Smooth muscle cell (in vitro differentiated cells): ENCODE measurements at regions not wholly inside any gene's neighbourhood (a gene's known extent, or its start where the extent isn't known, plus 50 kb on each side); places are given as distances from the start of the nearest gene placed in this dataset.
"Not testable (repeated sequence)": the region's sequence is repeated elsewhere in the genome, so short reads cannot be mapped to it uniquely, and the experiment has no call there.

Source experiments
- DNase-seq: peaks from one replicate; lab custom pipeline; 2025; ENCODE audit not compliant: unreplicated experiment; lab: John Stamatoyannopoulos, UW
- H2AFZ ChIP-seq: fragments of 200-600 bp; sonication (generic); 2 replicates; pipeline ENCODE4 v1.6.0; 2016; ENCODE audit warnings: antibody characterized with exemption, low read depth, mild to moderate bottlenecking
- H3F3A ChIP-seq: fragments of 200-600 bp; sonication (generic); 2 replicates; pipeline ENCODE4 v1.6.0; 2017; ENCODE audit warnings: antibody characterized with exemption, low read depth
- H3K27ac ChIP-seq: fragments of 200-600 bp; sonication (generic); 2 replicates; pipeline ENCODE4 v1.5.1; 2016; ENCODE audit warnings: low read depth, mild to moderate bottlenecking
- H3K27me3 ChIP-seq: fragments of 200-600 bp; sonication (generic); 2 replicates; pipeline ENCODE4 v1.6.1; 2016; ENCODE audit warnings: low read depth, mild to moderate bottlenecking
- H3K36me3 ChIP-seq: fragments of 200-600 bp; sonication (generic); 2 replicates; pipeline ENCODE4 v1.5.1; 2016; ENCODE audit warnings: low read depth
- H3K4me1 ChIP-seq: fragments of 200-600 bp; sonication (generic); 2 replicates; pipeline ENCODE4 v1.5.1; 2016; ENCODE audit warnings: low read depth
- H3K4me2 ChIP-seq: fragments of 200-600 bp; sonication (generic); 2 replicates; pipeline ENCODE4 v1.6.0; 2016; ENCODE audit warnings: mild to moderate bottlenecking
- H3K4me3 ChIP-seq: fragments of 200-600 bp; sonication (generic); 2 replicates; pipeline ENCODE4 v1.5.1; 2016; ENCODE audit warnings: mild to moderate bottlenecking
- H3K79me2 ChIP-seq: fragments of 200-600 bp; sonication (generic); 2 replicates; pipeline ENCODE4 v1.6.0; 2016; ENCODE audit warnings: low read depth, mild to moderate bottlenecking
- H3K9ac ChIP-seq: fragments of 200-600 bp; sonication (generic); 2 replicates; pipeline ENCODE4 v1.6.0; 2016; ENCODE audit warnings: low read depth
- H3K9me3 ChIP-seq: fragments of 200-600 bp; sonication (generic); replicated peaks from 2 replicates; pipeline ENCODE4 v1.5.1; 2016; ENCODE audit warnings: low read depth
- H4K20me1 ChIP-seq: fragments of 200-600 bp; sonication (generic); 2 replicates; pipeline ENCODE4 v1.6.0; 2016; ENCODE audit warnings: low read depth
- WGBS: methylation state at CpG from one replicate; pipeline ENCODE4 v1.1.7; 2016; ENCODE audit warnings: low lambda C conversion rate; 5-methylcytosine and 5-hydroxymethylcytosine counted together
- TF ChIP-seq, protein P1 (sequence below): fragments of 200-600 bp; sonication (generic); IDR thresholded peaks from 2 replicates; pipeline ENCODE4 v1.5.1; 2017; ENCODE audit warnings: borderline replicate concordance, mild to moderate bottlenecking, antibody characterized with exemption; ENCODE audit not compliant: insufficient read depth, poor library complexity, severe bottlenecking

DNA sequence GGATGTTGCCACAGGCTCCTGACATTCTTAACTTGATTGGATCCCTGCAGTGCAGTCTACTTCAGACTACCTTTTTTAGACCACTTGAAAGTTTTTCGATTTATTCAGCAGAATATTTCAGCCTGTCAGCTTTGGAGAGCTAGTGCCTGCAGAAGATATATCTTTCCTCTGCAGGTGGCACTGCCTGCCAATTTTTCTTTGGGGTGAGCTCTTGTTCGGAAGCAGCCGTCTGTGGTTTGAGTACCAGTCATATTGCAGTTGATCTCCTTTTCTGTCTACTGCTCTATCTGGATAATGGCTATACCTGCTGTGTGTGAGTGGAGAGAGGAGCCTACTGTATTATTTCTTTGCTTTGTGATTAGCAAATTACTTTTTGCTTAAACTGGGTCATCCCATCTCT lies 1486.9 kb downstream of the KHDRBS2 start:
- not testable (repeated sequence) for H4K20me1 ChIP-seq, H3K4me3 ChIP-seq, H3K27ac ChIP-seq, H2AFZ ChIP-seq, H3K79me2 ChIP-seq, H3K27me3 ChIP-seq, H3K4me1 ChIP-seq, H3K9ac ChIP-seq, H3K4me2 ChIP-seq, H3F3A ChIP-seq, H3K36me3 ChIP-seq, H3K9me3 ChIP-seq, DNase-seq
- TF ChIP-seq, protein P1, sequence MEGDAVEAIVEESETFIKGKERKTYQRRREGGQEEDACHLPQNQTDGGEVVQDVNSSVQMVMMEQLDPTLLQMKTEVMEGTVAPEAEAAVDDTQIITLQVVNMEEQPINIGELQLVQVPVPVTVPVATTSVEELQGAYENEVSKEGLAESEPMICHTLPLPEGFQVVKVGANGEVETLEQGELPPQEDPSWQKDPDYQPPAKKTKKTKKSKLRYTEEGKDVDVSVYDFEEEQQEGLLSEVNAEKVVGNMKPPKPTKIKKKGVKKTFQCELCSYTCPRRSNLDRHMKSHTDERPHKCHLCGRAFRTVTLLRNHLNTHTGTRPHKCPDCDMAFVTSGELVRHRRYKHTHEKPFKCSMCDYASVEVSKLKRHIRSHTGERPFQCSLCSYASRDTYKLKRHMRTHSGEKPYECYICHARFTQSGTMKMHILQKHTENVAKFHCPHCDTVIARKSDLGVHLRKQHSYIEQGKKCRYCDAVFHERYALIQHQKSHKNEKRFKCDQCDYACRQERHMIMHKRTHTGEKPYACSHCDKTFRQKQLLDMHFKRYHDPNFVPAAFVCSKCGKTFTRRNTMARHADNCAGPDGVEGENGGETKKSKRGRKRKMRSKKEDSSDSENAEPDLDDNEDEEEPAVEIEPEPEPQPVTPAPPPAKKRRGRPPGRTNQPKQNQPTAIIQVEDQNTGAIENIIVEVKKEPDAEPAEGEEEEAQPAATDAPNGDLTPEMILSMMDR = peak; percentile 6
- WGBS = 60% methylated on average over 3 of the region's 3 CpGs

DNA sequence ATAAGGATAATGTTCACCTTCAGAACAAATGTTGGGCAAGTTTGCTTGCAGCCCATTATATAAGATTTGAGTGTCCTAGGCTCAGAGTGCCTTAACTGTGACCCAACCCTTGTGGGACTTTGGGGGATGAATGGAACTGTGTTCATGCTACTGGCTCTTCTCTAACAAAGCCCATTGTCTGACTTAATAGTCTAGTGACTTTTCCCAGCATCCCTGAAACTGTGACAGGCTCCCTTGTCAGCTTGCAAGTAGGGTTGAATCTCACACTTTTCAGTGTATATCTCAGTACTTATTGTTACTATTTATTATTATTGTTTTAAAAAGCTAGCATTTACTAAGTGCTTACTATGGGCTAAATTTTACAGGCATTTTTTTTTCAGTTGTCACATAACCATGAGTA lies 1488.2 kb downstream of the KHDRBS2 start:
- not testable (repeated sequence) for H3F3A ChIP-seq, H3K36me3 ChIP-seq, H3K4me1 ChIP-seq, H3K4me2 ChIP-seq, H3K27me3 ChIP-seq, H3K79me2 ChIP-seq, H4K20me1 ChIP-seq, H3K9ac ChIP-seq, H3K9me3 ChIP-seq, H2AFZ ChIP-seq, DNase-seq, H3K4me3 ChIP-seq, H3K27ac ChIP-seq

DNA sequence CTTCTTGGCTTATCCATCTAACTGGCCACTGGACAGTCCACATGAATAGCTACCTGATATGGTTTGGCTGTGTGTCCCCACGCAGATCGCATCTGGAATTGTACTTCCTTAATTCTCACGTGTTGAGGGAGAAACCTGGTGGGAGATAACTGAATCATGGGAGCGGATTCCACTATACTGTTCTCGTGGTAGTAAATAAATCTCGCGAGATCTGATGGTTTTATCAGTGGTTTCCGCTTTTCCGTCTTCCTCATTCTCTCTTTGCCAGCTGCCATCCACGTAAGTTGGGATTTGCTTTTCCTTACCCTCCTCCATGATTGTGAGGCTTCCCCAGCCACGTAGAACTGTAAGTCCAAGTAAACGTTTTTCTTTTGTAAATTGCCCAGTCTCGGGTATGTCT lies 1496.4 kb downstream of the KHDRBS2 start:
- H3K79me2 ChIP-seq, H3K27me3 ChIP-seq, H3F3A ChIP-seq, H4K20me1 ChIP-seq, H2AFZ ChIP-seq, DNase-seq, H3K4me2 ChIP-seq, H3K27ac ChIP-seq, H3K4me1 ChIP-seq, H3K4me3 ChIP-seq, H3K9ac ChIP-seq, H3K9me3 ChIP-seq, H3K36me3 ChIP-seq: not testable (repeated sequence)
- 95% methylated on average over 13 of the region's 13 CpGs for WGBS

DNA sequence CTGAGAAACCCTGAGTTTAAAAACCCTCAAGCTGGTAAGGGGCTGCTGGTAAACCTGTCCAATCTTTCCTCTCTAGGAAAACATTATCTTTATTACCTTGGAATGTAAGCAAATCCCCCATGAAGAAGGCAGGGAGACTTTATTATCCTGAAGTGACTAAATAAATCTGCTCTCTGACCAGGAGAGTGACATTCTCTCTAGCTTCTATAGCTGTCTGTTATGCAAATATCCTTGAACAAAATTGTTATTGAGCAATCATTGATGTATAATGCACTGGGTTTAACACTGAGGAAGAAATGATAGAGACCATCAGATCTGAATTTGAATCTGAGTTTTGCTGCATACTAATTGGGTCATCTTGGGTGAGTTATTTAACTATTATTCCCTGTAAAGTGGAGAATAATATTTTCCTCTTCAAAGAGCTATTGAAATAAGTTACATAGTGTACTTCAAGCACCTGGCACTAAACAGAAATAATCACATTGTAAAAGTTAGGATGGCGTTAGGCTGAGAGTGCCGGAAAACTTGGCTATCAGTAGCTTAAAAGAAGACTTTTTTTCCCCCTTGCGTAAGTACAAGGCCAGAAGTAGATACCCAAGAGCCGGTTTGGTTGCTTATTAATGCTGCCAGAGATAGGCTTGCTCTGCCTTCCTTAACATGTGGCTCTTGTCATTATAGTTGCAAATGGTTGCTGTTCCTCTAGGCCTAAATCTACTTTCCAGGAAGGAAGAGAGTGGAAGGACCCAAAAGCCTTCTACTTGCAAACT lies 1503.1 kb downstream of the KHDRBS2 start:
- not testable (repeated sequence) for H3K27me3 ChIP-seq, H3K4me2 ChIP-seq, H3K79me2 ChIP-seq, H3K4me3 ChIP-seq, DNase-seq, H3K4me1 ChIP-seq, H3K9me3 ChIP-seq, H3K36me3 ChIP-seq, H3K9ac ChIP-seq, H2AFZ ChIP-seq, H3K27ac ChIP-seq, H4K20me1 ChIP-seq, H3F3A ChIP-seq
- WGBS = 56% methylated on average over 4 of the region's 4 CpGs

DNA sequence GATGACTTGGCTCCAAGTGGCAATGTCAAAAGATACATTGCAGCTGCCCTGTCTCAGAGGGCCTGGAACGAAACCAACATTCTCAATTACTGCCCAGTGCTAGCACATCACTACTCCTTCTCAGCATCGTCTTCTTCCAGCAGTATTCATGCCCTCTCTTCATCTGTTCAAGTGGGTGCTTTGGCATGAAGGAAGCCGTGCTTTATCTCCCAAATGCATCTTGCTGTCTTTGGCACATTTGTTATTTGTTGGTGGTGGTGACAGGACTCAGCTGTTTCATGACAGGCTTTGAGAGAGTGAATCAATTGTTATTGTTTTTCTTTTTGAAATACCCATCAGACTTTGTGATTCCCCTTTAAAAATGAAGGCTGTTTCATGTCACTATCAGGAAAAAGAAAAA lies 1506.4 kb downstream of the KHDRBS2 start:
- WGBS = 60% methylated on average over 3 of the region's 3 CpGs
- H3F3A ChIP-seq, H3K9ac ChIP-seq, H3K4me3 ChIP-seq, DNase-seq, H3K27me3 ChIP-seq, H3K36me3 ChIP-seq, H4K20me1 ChIP-seq, H3K4me1 ChIP-seq, H3K9me3 ChIP-seq, H3K27ac ChIP-seq, H2AFZ ChIP-seq, H3K79me2 ChIP-seq: not testable (repeated sequence)
- peak overlapping the region; percentile 12 for H3K4me2 ChIP-seq

DNA sequence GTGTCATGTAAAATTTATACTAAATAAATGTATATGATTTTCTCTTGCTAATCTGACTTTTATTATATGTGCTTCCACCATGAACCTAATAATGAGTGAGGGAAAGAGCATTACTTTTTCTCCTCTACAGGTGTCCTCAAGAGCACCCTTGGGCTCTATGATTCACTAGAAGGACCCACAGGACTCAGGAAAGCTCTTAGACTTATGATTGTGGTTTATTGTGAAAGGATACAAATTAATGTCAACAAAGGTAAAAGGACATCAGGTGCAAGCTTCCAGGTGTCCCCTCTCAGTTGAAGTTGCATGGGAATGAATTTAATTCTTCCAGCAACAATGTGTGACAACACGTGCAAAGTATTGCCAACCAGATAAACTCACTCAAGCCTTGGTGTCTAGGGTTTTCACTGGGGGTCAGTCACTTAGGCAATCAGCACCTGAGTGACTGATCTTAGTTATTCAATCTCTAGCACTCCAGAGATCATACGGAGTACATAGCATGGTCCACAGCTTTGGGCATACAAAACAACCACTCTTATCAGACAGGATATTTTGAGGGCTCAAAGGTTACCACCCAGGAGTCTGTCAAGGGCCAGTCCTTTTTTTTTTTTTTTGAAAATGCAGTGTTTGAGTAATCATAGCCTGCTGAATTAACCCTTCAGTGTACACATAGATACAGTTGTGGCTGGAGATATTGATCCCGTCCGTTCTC lies 1518.1 kb downstream of the KHDRBS2 start:
- H3K4me2 ChIP-seq, H3K4me3 ChIP-seq, H4K20me1 ChIP-seq, H3K9me3 ChIP-seq, H3K9ac ChIP-seq, H2AFZ ChIP-seq, H3K27me3 ChIP-seq, H3K27ac ChIP-seq, H3K36me3 ChIP-seq, H3F3A ChIP-seq, H3K79me2 ChIP-seq, DNase-seq, H3K4me1 ChIP-seq: not testable (repeated sequence)
- 96% methylated on average over 4 of the region's 4 CpGs for WGBS

DNA sequence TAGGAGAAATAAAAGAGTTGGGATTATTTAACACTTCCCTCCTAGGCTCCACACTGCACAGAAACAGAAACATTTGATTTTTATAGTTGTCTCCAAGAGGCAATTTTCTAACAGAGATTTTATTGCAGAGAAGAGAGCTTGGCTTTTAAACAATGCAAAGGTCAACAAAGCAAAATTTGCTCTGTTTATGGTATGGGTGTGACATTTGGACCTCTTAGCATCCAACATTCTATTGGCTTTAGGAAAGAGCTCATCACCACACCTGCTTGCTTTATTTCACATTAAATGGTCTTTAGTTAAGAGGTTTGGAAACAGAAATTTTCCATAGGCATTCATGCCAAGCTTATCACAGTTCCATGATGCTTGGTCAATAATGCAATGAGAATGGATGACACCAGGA lies 1520.7 kb downstream of the KHDRBS2 start:
- not testable (repeated sequence) for H2AFZ ChIP-seq, H3K4me1 ChIP-seq, H3K4me3 ChIP-seq, H3K9ac ChIP-seq, DNase-seq, H3F3A ChIP-seq, H4K20me1 ChIP-seq, H3K36me3 ChIP-seq, H3K4me2 ChIP-seq, H3K9me3 ChIP-seq, H3K27me3 ChIP-seq, H3K27ac ChIP-seq, H3K79me2 ChIP-seq
